ENCODE measurements at regions not wholly inside any gene's neighbourhood (a gene's known extent, or its start where the extent isn't known, plus 50 kb on each side); places are given as distances from the start of the nearest gene placed in this dataset.

DNA sequence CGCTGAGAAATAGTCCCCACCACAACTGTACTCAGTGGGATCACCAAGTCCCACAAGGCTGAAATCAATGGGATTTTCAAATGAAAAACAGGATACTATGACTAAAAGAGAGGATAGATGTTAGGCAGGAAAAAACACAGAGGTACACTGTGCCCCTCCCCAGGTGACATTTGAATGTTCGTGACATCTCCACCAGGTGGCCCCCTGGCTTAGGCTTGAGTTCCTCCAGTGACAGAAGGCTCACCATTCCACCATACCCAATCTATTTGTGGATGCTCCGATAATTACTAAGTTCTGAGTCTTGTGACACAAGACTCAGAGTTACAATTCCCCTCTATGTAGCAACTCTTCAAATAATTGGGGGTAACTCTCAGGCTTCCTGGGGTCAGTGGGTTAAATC, 77.5 kb upstream of the KCNMA1 start:
- TF ChIP-seq TAF1 (IDR thresholded peaks at IDR 0.05; ENCODE audit: borderline replicate concordance, insufficient read depth, low read length) (no peak), POLR2AphosphoS5 (IDR thresholded peaks at IDR 0.05; ENCODE audit: low read depth, low read length) (no peak), SIN3A (IDR thresholded peaks at IDR 0.05; ENCODE audit: borderline replicate concordance, insufficient read depth, low read length) (no peak), FOXP2 (optimal IDR thresholded peaks at IDR 0.05; ENCODE audit: borderline replicate concordance, extremely low read depth, extremely low read length, insufficient read depth) (no peak)
- TF ChIP-seq, protein P1, sequence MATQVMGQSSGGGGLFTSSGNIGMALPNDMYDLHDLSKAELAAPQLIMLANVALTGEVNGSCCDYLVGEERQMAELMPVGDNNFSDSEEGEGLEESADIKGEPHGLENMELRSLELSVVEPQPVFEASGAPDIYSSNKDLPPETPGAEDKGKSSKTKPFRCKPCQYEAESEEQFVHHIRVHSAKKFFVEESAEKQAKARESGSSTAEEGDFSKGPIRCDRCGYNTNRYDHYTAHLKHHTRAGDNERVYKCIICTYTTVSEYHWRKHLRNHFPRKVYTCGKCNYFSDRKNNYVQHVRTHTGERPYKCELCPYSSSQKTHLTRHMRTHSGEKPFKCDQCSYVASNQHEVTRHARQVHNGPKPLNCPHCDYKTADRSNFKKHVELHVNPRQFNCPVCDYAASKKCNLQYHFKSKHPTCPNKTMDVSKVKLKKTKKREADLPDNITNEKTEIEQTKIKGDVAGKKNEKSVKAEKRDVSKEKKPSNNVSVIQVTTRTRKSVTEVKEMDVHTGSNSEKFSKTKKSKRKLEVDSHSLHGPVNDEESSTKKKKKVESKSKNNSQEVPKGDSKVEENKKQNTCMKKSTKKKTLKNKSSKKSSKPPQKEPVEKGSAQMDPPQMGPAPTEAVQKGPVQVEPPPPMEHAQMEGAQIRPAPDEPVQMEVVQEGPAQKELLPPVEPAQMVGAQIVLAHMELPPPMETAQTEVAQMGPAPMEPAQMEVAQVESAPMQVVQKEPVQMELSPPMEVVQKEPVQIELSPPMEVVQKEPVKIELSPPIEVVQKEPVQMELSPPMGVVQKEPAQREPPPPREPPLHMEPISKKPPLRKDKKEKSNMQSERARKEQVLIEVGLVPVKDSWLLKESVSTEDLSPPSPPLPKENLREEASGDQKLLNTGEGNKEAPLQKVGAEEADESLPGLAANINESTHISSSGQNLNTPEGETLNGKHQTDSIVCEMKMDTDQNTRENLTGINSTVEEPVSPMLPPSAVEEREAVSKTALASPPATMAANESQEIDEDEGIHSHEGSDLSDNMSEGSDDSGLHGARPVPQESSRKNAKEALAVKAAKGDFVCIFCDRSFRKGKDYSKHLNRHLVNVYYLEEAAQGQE (IDR thresholded peaks at IDR 0.05; ENCODE audit: insufficient read depth in 1 of 2, low read depth in 2 of 2, low read length in 2 of 2): no peak

DNA sequence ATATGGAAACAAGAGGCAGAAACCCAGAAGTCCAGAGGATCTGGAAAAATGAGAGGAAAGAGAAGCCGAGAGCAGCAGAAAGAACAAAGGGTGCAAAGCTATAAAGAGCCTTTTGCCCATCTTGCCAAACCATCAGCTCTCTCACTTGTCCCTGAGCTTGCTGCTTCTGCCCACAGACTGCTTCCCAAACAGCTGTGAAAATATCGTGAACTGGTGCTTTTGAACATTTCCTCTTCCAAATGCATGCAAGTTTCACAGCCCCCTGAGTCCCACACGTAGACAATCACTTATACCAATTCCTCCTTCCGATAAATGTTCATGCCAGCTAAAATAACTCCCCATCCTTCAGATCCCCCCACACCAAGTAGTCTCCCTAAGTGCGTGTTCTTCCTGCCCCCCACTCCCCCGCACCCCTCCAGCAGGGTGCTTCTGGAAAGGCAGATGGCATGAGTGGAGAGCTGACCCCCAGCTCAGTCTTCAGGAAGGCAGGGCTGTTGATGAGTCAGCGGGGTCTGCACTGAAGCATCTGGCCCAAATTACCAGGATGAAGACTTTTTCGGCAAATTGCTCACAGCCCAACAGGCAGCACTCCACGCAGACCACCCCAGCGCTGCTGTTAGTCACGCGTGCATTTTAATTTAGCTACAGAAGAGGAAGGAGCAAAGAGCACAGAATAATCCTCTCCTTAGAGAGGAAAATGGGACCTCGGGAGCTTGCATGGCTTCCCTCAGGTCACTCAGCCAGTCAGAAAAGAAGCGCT, 76.1 kb upstream of the KCNMA1 start:
- TF ChIP-seq SIN3A (IDR thresholded peaks at IDR 0.05; ENCODE audit: borderline replicate concordance, insufficient read depth, low read length) (no peak), FOXP2 (optimal IDR thresholded peaks at IDR 0.05; ENCODE audit: borderline replicate concordance, extremely low read depth, extremely low read length, insufficient read depth) (no peak), TAF1 (IDR thresholded peaks at IDR 0.05; ENCODE audit: borderline replicate concordance, insufficient read depth, low read length) (no peak), POLR2AphosphoS5 (IDR thresholded peaks at IDR 0.05; ENCODE audit: low read depth, low read length) (no peak)
- TF ChIP-seq, protein P1 (IDR thresholded peaks at IDR 0.05; ENCODE audit: insufficient read depth in 1 of 2, low read depth in 2 of 2, low read length in 2 of 2): no peak

DNA sequence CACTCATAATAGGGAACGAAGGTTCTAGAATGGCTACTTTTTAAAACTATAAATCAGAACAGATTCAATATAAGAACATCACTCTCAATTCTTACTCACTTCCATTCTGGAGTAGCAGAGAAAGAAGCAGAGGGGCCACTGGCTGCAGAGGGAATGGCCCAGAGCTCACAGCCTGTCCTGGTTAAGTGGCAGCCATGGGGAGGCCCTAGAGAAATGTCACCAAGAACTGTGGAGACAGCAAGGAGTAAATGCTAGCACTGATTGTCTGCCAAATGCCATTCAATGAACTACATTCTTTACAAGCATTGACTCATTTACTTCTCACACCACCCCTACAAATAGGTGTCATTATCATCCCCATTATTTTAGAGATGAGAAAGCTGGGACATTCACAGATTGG, 74.6 kb upstream of the KCNMA1 start:
- TF ChIP-seq FOXP2 (optimal IDR thresholded peaks at IDR 0.05; ENCODE audit: borderline replicate concordance, extremely low read depth, extremely low read length, insufficient read depth) (no peak), SIN3A (IDR thresholded peaks at IDR 0.05; ENCODE audit: borderline replicate concordance, insufficient read depth, low read length) (no peak), TAF1 (IDR thresholded peaks at IDR 0.05; ENCODE audit: borderline replicate concordance, insufficient read depth, low read length) (no peak), POLR2AphosphoS5 (IDR thresholded peaks at IDR 0.05; ENCODE audit: low read depth, low read length) (no peak)
- TF ChIP-seq, protein P1 (IDR thresholded peaks at IDR 0.05; ENCODE audit: insufficient read depth in 1 of 2, low read depth in 2 of 2, low read length in 2 of 2): no peak

- TF ChIP-seq POLR2AphosphoS5 (IDR thresholded peaks at IDR 0.05; ENCODE audit: low read depth, low read length): no peak
- TF ChIP-seq, protein P1 (IDR thresholded peaks at IDR 0.05; ENCODE audit: insufficient read depth in 1 of 2, low read depth in 2 of 2, low read length in 2 of 2): no peak
These were observed 74.1 kb upstream of the KCNMA1 start for GRCh38 chr10:77711683-77712049.
